Astrocyte of the cerebellum (primary cell): ENCODE measurements at regions not wholly inside any gene's neighbourhood (a gene's known extent, or its start where the extent isn't known, plus 50 kb on each side); places are given as distances from the start of the nearest gene placed in this dataset.

Experiments
- DNase-seq: peaks from one replicate; pipeline ENCODE4 v3.0.0-alpha.2; 2011; ENCODE audit warnings: low read depth
- H3K4me3 ChIP-seq: 2 replicates; pipeline ENCODE4 v1.5.1; 2011; ENCODE audit warnings: mild to moderate bottlenecking, low read depth, low read length, moderate library complexity
- CTCF ChIP-seq: IDR thresholded peaks from 2 replicates; pipeline ENCODE4 v1.5.1; 2012; ENCODE audit warnings: low read length, low read depth, moderate library complexity, mild to moderate bottlenecking; ENCODE audit errors: missing control alignments
- in situ Hi-C: cut with HindIII; loops from 2 replicates; pipeline ENCODE4 v1.10.0; 2017; ENCODE audit warnings: low sequenced_read_pairs

GRCh38 chr9:14379280-14379679 is 65.3 kb upstream of the NFIB start:
- DNase-seq, result no peak
- H3K4me3 ChIP-seq, result no peak overlapping the region
- no peak for TF ChIP-seq CTCF
- in situ Hi-C loops, result no loop called here

GRCh38 chr9:14373706-14374105 is 59.8 kb upstream of the NFIB start:
- in situ Hi-C loops, result loop anchor here (25.0 kb wide), 1 partner anchor 936 kb away; no protein-coding TSS in a partner anchor
- no peak for DNase-seq
- no peak for TF ChIP-seq CTCF
- H3K4me3 ChIP-seq, result no peak overlapping the region

GRCh38 chr9:14373336-14373666 is 59.4 kb upstream of the NFIB start:
- DNase-seq, result no peak
- TF ChIP-seq CTCF, result no peak
- H3K4me3 ChIP-seq, result no peak overlapping the region
- in situ Hi-C loops, result loop anchor here (25.0 kb wide), 1 partner anchor 936 kb away; no protein-coding TSS in a partner anchor

GRCh38 chr9:14372437-14373335 is 58.7 kb upstream of the NFIB start:
- in situ Hi-C loops, result loop anchor here (25.0 kb wide), 1 partner anchor 935 kb away; no protein-coding TSS in a partner anchor
- no peak overlapping the region for H3K4me3 ChIP-seq
- no peak for DNase-seq
- no peak for TF ChIP-seq CTCF

GRCh38 chr9:14369011-14369410 is 55.1 kb upstream of the NFIB start:
- in situ Hi-C loops, result loop anchor here (25.0 kb wide), 1 partner anchor 932 kb away; no protein-coding TSS in a partner anchor
- no peak for DNase-seq
- H3K4me3 ChIP-seq, result no peak overlapping the region
- no peak for TF ChIP-seq CTCF

GRCh38 chr9:14366076-14366475 is 52.1 kb upstream of the NFIB start:
- no peak for TF ChIP-seq CTCF
- peak; percentile 98 for DNase-seq
- H3K4me3 ChIP-seq, result no peak overlapping the region
- in situ Hi-C loops, result loop anchor here (25.0 kb wide), 1 partner anchor 929 kb away; no protein-coding TSS in a partner anchor
